HepG2 (cell line): ENCODE measurements at regions not wholly inside any gene's neighbourhood (a gene's known extent, or its start where the extent isn't known, plus 50 kb on each side); places are given as distances from the start of the nearest gene placed in this dataset.

Source experiments
- ATAC-seq: fragments of 200-7000 bp; cut with Tn5 transposase; 3 replicates; pipeline ENCODE4 v1.9.1; 2020; ENCODE audit warnings: mild to moderate bottlenecking, moderate library complexity
- BruUV-seq: library from RNA; stranded (reverse); fragments of 400-500 nt; replicated peaks from 2 replicates; lab custom pipeline; 2021; lab: Mats Ljungman, UMichigan
- CTCF ChIA-PET: fragments of 300-600 bp; formaldehyde crosslinking; extraction: SDS; loops from one replicate; lab custom pipeline; 2021; ENCODE audit warnings: low total read pairs, inconsistent platforms, low intra/inter-chr PET ratio; lab: Yijun Ruan, JAX
- POLR2A ChIA-PET: fragments of 350-600 bp; sonication (Branson Sonifier 250); formaldehyde crosslinking; loops from one replicate; lab custom pipeline; 2020; ENCODE audit warnings: antibody characterized with exemption, inconsistent platforms; lab: Yijun Ruan, JAX
- DNase-seq: peaks from one replicate; pipeline ENCODE4 v3.0.0-alpha.2; 2015; ENCODE audit warnings: low spot score
- FAIRE-seq: peaks from 3 replicates; lab custom pipeline; 2011; peaks lifted over from hg19 to GRCh38; lab: Jason Lieb, UNC
- H2AFZ ChIP-seq: one replicate; pipeline ENCODE4 v1.6.1; 2011; ENCODE audit warnings: low read length, inconsistent platforms
- H3K27ac ChIP-seq: fragments of 300-600 bp; 3 replicates; pipeline ENCODE4 v1.8.0; 2011; ENCODE audit warnings: mixed run types, mild to moderate bottlenecking, mixed read lengths, low read length, inconsistent platforms; ENCODE audit not compliant: insufficient read depth; ENCODE audit errors: extremely low read length
- H3K27me3 ChIP-seq, 2 experiments: fragments of 200-600 bp in 1 of 2; 2 replicates in 1 of 2; 3 replicates in 1 of 2; pipeline versions ENCODE4 v1.6.0 to v1.8.0; 2011; ENCODE audit warnings: low read length in 2 of 2, mild to moderate bottlenecking in 2 of 2, moderate library complexity in 2 of 2, inconsistent platforms in 1 of 2; ENCODE audit not compliant: insufficient read depth in 2 of 2, control insufficient read depth in 1 of 2
- H3K36me3 ChIP-seq, 2 experiments: fragments of 200-600 bp in 1 of 2; replicated peaks in 1 of 2; 2 replicates in 1 of 2; 3 replicates in 1 of 2; pipeline versions ENCODE4 v1.5.1 to v1.8.0; 2011; ENCODE audit warnings: low read length in 2 of 2, inconsistent platforms in 1 of 2; ENCODE audit not compliant: insufficient read depth in 2 of 2, control insufficient read depth in 1 of 2
- H3K4me1 ChIP-seq: 2 replicates; pipeline ENCODE4 v1.5.1; 2012; ENCODE audit warnings: low read length, inconsistent platforms; ENCODE audit not compliant: insufficient read depth
- H3K4me2 ChIP-seq: 2 replicates; pipeline ENCODE4 v1.6.0; 2011; ENCODE audit warnings: low read depth, low read length, inconsistent platforms
- H3K4me3 ChIP-seq, 3 experiments: fragments of 200-600 bp in 1 of 3; sonication (generic), shearing (Covaris generic) in 1 of 3; replicated peaks in 1 of 3; 2 replicates each; pipeline ENCODE4 v1.5.1; 2011 to 2016; ENCODE audit warnings: low read length in 3 of 3, inconsistent platforms in 2 of 3, low read depth in 2 of 3, mild to moderate bottlenecking in 2 of 3, control low read depth in 1 of 3, mixed read lengths in 1 of 3; ENCODE audit not compliant: insufficient read depth in 1 of 3
- H3K79me2 ChIP-seq: one replicate; pipeline ENCODE4 v1.6.1; 2011; ENCODE audit warnings: low read length, inconsistent platforms; ENCODE audit not compliant: insufficient read depth
- H3K9ac ChIP-seq: 2 replicates; pipeline ENCODE4 v1.6.0; 2011; ENCODE audit warnings: mild to moderate bottlenecking, low read depth, low read length, inconsistent platforms; ENCODE audit not compliant: insufficient read depth
- H3K9me3 ChIP-seq: 2 replicates; pipeline ENCODE4 v1.5.1; 2012; ENCODE audit warnings: mild to moderate bottlenecking, low read length
- H4K20me1 ChIP-seq: 2 replicates; pipeline ENCODE4 v1.6.0; 2011; ENCODE audit warnings: inconsistent platforms, mild to moderate bottlenecking, low read length, moderate library complexity; ENCODE audit not compliant: insufficient read depth
- CC2D1A ChIP-seq: sonication (generic); formaldehyde crosslinking; IDR thresholded peaks from 2 replicates; pipeline ENCODE4 v1.8.1; 2023; ENCODE audit warnings: mild to moderate bottlenecking, missing genetic modification reagents
- CERS6 ChIP-seq: sonication (generic); formaldehyde crosslinking; IDR thresholded peaks from 2 replicates; pipeline ENCODE4 v1.5.0; 2020; ENCODE audit warnings: missing genetic modification reagents
- CREB1 ChIP-seq, 2 experiments: fragments of 450-650 bp in 1 of 2; IDR thresholded peaks; 2 replicates each; pipeline ENCODE4 v1.6.1; 2016 to 2017; ENCODE audit warnings: control low read depth in 1 of 2, mild to moderate bottlenecking in 1 of 2, missing compliant biosample characterization in 1 of 2, missing genetic modification characterization in 1 of 2
- HOXA9 ChIP-seq: sonication (generic); formaldehyde crosslinking; IDR thresholded peaks from 2 replicates; pipeline ENCODE4 v1.8.1; 2022; ENCODE audit warnings: missing genetic modification reagents, mild to moderate bottlenecking, moderate library complexity, borderline replicate concordance
- IRF1 ChIP-seq: sonication (generic); formaldehyde crosslinking; IDR thresholded peaks from 2 replicates; pipeline ENCODE4 v1.4.0; 2020; ENCODE audit warnings: low read depth, mild to moderate bottlenecking, missing genetic modification reagents
- NFIB ChIP-seq: sonication (generic); formaldehyde crosslinking; IDR thresholded peaks from 2 replicates; pipeline ENCODE4 v1.9.0; 2021; ENCODE audit warnings: missing genetic modification reagents, mild to moderate bottlenecking, borderline replicate concordance
- PAWR ChIP-seq: sonication (generic); formaldehyde crosslinking; IDR thresholded peaks from 2 replicates; pipeline ENCODE4 v1.4.0; 2020; ENCODE audit warnings: missing genetic modification reagents, mild to moderate bottlenecking, borderline replicate concordance
- ZKSCAN5 ChIP-seq: sonication (generic); formaldehyde crosslinking; IDR thresholded peaks from 2 replicates; pipeline ENCODE4 v1.5.1; 2020; ENCODE audit warnings: mild to moderate bottlenecking, missing genetic modification reagents
- ZNF138 ChIP-seq: sonication (generic); formaldehyde crosslinking; IDR thresholded peaks from 2 replicates; pipeline ENCODE4 v1.5.0; 2020; ENCODE audit warnings: mild to moderate bottlenecking, low read depth, missing genetic modification reagents
- ZNF230 ChIP-seq: sonication (generic); formaldehyde crosslinking; IDR thresholded peaks from 2 replicates; pipeline ENCODE4 v1.4.0; 2020; ENCODE audit warnings: mild to moderate bottlenecking, missing genetic modification reagents
- ZNF558 ChIP-seq: sonication (generic); formaldehyde crosslinking; IDR thresholded peaks from 2 replicates; pipeline ENCODE4 v1.9.0; 2022; ENCODE audit warnings: mild to moderate bottlenecking, missing genetic modification reagents, borderline replicate concordance
- ZNF616 ChIP-seq: sonication (generic); formaldehyde crosslinking; IDR thresholded peaks from 2 replicates; pipeline ENCODE4 v1.5.0; 2020; ENCODE audit warnings: low read depth, mild to moderate bottlenecking, missing genetic modification reagents
- ZNF75D ChIP-seq: sonication (generic); formaldehyde crosslinking; IDR thresholded peaks from 2 replicates; pipeline ENCODE4 v1.8.1; 2023; ENCODE audit warnings: missing genetic modification reagents, mild to moderate bottlenecking, borderline replicate concordance
- WGBS: methylation state at CpG from one replicate; pipeline ENCODE4 v1.1.6; 2017; ENCODE audit warnings: low lambda C conversion rate; 5-methylcytosine and 5-hydroxymethylcytosine counted together
- in situ Hi-C: cut with HindIII; loops from 2 replicates; pipeline ENCODE4 v1.10.0; 2017; ENCODE audit warnings: low pct_unique_long_range_greater_than_20kb; ENCODE audit not compliant: extremely low pct_ligation_motif_present
- intact Hi-C: fragments of 100-400 bp; cut with micrococcal nuclease; formaldehyde crosslinking; loops from one replicate; pipeline ENCODE4 v1.10.0; 2022; ENCODE audit not compliant: unreplicated experiment
- TF ChIP-seq, protein P1 (sequence below), 2 experiments: sonication (generic) in 1 of 2; formaldehyde crosslinking in 1 of 2; IDR thresholded peaks; 2 replicates each; pipeline versions ENCODE4 v1.4.0 to v1.6.1; 2016 to 2020; ENCODE audit warnings: borderline replicate concordance in 1 of 2, low read depth in 1 of 2, mild to moderate bottlenecking in 1 of 2, missing genetic modification reagents in 1 of 2

DNA sequence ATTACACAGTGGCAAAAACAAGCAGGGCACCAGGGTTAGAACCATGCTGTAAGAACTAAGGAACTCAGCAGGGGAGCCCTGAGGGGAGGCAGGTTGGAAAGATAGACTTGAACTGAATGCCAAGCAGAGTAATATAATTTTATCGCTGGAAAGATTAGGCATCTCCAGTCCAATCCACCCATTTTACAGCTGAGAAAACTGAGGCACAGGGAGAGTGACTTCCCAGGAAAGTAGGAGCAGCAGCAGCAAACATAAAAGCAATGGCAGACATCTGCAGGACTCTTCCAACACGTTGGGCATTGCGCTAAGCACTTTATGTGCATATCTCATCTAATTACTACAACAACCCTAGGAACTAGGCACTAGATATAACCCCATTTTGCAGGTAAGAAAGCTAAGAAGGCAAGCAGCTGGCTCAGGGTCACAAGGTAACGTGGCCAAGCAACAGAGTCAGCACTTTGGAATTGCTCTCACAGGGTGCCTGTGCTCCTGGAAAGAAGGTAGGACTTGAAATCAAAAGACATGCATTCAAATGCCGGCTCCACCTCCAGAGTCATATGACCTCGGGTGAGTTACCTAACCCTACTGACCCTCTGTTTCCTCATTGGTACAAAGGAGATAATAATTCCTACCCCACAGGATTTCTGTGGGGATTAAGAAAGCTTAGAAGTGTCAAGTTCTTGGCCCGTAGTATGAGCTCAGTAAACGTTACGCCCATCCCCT lies 215.3 kb downstream of the BARX2 start:
- Histone ChIP-seq H3K9ac (no peak overlapping the region), H4K20me1 (no peaks in the 10 kb centered on the region), H3K4me2 (no peak overlapping the region), H3K79me2 (no peaks in the 10 kb centered on the region), H3K36me3 (no peaks in the 10 kb centered on the region), H3K9me3 (no peaks in the 10 kb centered on the region), H3K4me1 (no peaks in the 10 kb centered on the region), H3K4me3 (no peak overlapping the region), H3K27ac (no peak overlapping the region), H2AFZ (no peak overlapping the region), H3K27me3 (peaks cover 2 to 33% of the 10 kb centered on the region in 2 experiments; a peak in 3 of 5 replicates)
- ATAC-seq (no peak), DNase-seq (no peak), FAIRE-seq (no peak)
- BruUV-seq, result no TSS peak
- WGBS, result 29% methylated on average over 9 of the region's 9 CpGs
- POLR2A ChIA-PET, result no interaction called here
- intact Hi-C loops (no loop called here), in situ Hi-C loops (no loop called here)
- CTCF ChIA-PET, result no interaction called here
- TF ChIP-seq ZNF558 (CRISPR knock-in tag) (no peak), PAWR (no peak), ZNF616 (CRISPR knock-in tag) (no peak), NFIB (CRISPR knock-in tag) (no peak), CC2D1A (CRISPR knock-in tag) (no peak), CERS6 (CRISPR knock-in tag) (no peak), IRF1 (CRISPR knock-in tag) (no peak), ZNF75D (CRISPR knock-in tag) (no peak), ZNF138 (CRISPR knock-in tag) (no peak), ZNF230 (no peak), CREB1 (IDR thresholded peaks at IDR 0.05) (no peak), CREB1 (CRISPR knock-in tag; IDR thresholded peaks at IDR 0.05) (no peak), ZKSCAN5 (CRISPR knock-in tag) (no peak), HOXA9 (no peak)
- TF ChIP-seq, protein P1, sequence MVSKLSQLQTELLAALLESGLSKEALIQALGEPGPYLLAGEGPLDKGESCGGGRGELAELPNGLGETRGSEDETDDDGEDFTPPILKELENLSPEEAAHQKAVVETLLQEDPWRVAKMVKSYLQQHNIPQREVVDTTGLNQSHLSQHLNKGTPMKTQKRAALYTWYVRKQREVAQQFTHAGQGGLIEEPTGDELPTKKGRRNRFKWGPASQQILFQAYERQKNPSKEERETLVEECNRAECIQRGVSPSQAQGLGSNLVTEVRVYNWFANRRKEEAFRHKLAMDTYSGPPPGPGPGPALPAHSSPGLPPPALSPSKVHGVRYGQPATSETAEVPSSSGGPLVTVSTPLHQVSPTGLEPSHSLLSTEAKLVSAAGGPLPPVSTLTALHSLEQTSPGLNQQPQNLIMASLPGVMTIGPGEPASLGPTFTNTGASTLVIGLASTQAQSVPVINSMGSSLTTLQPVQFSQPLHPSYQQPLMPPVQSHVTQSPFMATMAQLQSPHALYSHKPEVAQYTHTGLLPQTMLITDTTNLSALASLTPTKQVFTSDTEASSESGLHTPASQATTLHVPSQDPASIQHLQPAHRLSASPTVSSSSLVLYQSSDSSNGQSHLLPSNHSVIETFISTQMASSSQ (IDR thresholded peaks at IDR 0.05; ENCODE audit: low read depth), result no peak
- TF ChIP-seq, protein P1 (CRISPR knock-in tag; IDR thresholded peaks at IDR 0.05; ENCODE audit: borderline replicate concordance), result no peak
